ENCODE measurements at regions not wholly inside any gene's neighbourhood (a gene's known extent, or its start where the extent isn't known, plus 50 kb on each side); places are given as distances from the start of the nearest gene placed in this dataset.

DNA sequence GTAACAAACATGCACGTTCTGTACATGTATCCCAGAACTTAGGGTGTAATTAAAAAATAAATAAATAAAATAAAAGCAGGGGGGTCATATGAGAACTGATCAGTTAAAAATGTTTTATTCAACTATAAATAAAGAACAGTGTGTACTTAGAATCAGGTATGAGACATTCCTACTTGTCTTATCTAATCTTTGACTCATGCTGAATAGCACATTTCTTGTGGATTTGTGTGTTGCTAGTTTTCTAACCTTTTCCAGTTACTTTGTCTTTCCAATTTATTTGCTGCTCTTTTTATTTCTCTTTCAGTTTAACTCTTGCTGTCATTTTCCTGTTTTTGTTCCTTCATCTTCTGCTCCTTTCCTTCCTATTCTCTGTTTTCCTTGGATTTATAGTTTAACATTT lies 1917.1 kb upstream of the CDH6 start:
- Histone ChIP-seq H2BK15ac (ENCODE audit: low read length) (no peak overlapping the region), H3K56ac (replicated peaks; ENCODE audit: insufficient read length, low read depth, low read length) (no peak overlapping the region), H3K4ac (replicated peaks; ENCODE audit: insufficient read length, low read depth, low read length) (no peak overlapping the region), H3K4me1 (replicated peaks in 1 of 4; ENCODE audit: control insufficient read depth in 3 of 4, insufficient read depth in 4 of 4, low read length in 3 of 4) (no peaks in the 10 kb centered on the region), H2BK12ac (ENCODE audit: low read depth, low read length) (no peak overlapping the region), H2BK20ac (ENCODE audit: low read length) (no peak overlapping the region), H3K27ac (ENCODE audit: low read depth, low read length) (no peak overlapping the region), H4K20me1 (replicated peaks in 1 of 2; ENCODE audit: control insufficient read depth in 1 of 2, insufficient read depth in 2 of 2, low read length in 2 of 2) (no peaks in the 10 kb centered on the region), H3K4me3 (ENCODE audit: extremely low read depth in 1 of 4, insufficient read depth in 2 of 4, low read depth in 3 of 4, low read length in 4 of 4) (no peak overlapping the region), H3K4me2 (ENCODE audit: insufficient read depth in 1 of 2, low read depth in 2 of 2, low read length in 2 of 2) (no peak overlapping the region), H2BK120ac (replicated peaks; ENCODE audit: low read depth, low read length) (no peak overlapping the region), H4K91ac (replicated peaks; ENCODE audit: insufficient read length, low read length) (no peak overlapping the region), H3K36me3 (ENCODE audit: control insufficient read depth in 2 of 4, insufficient read depth in 4 of 4, low read length in 3 of 4) (no peaks in the 10 kb centered on the region), H3K14ac (ENCODE audit: insufficient read length) (no peak overlapping the region), H3K23me2 (ENCODE audit: low read depth, low read length) (no peaks in the 10 kb centered on the region), H3K23ac (ENCODE audit: insufficient read length) (no peak overlapping the region), H2AFZ (ENCODE audit: low read length) (no peak overlapping the region), H3K18ac (ENCODE audit: extremely low read depth, low read length) (no peak overlapping the region), H3K79me1 (ENCODE audit: low read depth, low read length) (no peaks in the 10 kb centered on the region), H3K79me2 (ENCODE audit: control insufficient read depth in 1 of 2, insufficient read depth in 2 of 2, low read length in 2 of 2) (no peaks in the 10 kb centered on the region), H2BK5ac (ENCODE audit: low read depth, low read length) (no peak overlapping the region), H3K9ac (replicated peaks in 1 of 4; ENCODE audit: extremely low read depth in 1 of 4, low read depth in 3 of 4, low read length in 3 of 4) (no peak overlapping the region), H4K8ac (ENCODE audit: extremely low read depth, insufficient read depth, low read length) (no peak overlapping the region), H4K5ac (ENCODE audit: insufficient read length, low read depth, low read length) (no peak overlapping the region), H3K9me3 (ENCODE audit: insufficient read depth in 2 of 2, low read depth in 1 of 2, low read length in 1 of 2) (no peaks in the 10 kb centered on the region), H2AK5ac (ENCODE audit: low read depth, low read length) (no peak overlapping the region), H3K27me3 (replicated peaks in 1 of 4; ENCODE audit: control insufficient read depth in 3 of 4, extremely low read depth in 1 of 4, insufficient read depth in 3 of 4, low read length in 3 of 4) (no peaks in the 10 kb centered on the region)
- TF ChIP-seq EZH2 (IDR thresholded peaks at IDR 0.05; ENCODE audit: low read depth, low read length, severe bottlenecking): no peak
- no peak for TF ChIP-seq ZNF274 (IDR thresholded peaks at IDR 0.05; ENCODE audit: borderline replicate concordance, extremely low read depth, low read length)
- ChIA-PET CTCF (ENCODE audit: partially characterized antibody) (no interaction called here), POLR2A (ENCODE audit: partially characterized antibody) (no interaction called here)
- DNase-seq (ENCODE audit: low read depth in 1 of 2, low spot score in 2 of 2) (no peak), FAIRE-seq (no peak)
- WGBS, 2 experiments (ENCODE audit: extremely low coverage in 1 of 2, insufficient coverage in 1 of 2, insufficient read length in 1 of 2, insufficient replicate concordance in 2 of 2, low coverage in 1 of 2, low lambda C conversion rate in 2 of 2, missing lambda C conversion rate in 1 of 2): 86% methylated on average over 1 of the region's 1 CpG; no CpG with 5 or more reads in 1 of the 2 experiments

Measured in H1 (cell line).